HG02588 (cell line): ENCODE measurements at regions not wholly inside any gene's neighbourhood (a gene's known extent, or its start where the extent isn't known, plus 50 kb on each side); places are given as distances from the start of the nearest gene placed in this dataset.
"Not testable (repeated sequence)": the region's sequence is repeated elsewhere in the genome, so short reads cannot be mapped to it uniquely, and the experiment has no call there.

Experiments
- ATAC-seq: cut with Tn5 transposase; IDR thresholded peaks from one replicate; pipeline ENCODE4 v1.9.1; 2021; ENCODE audit warnings: mild to moderate bottlenecking, moderate library complexity; ENCODE audit not compliant: unreplicated experiment

- ATAC-seq, result no peak
Measured at GRCh38 chr14:22218728-22219127, 370.3 kb downstream of the DAD1 start.

- ATAC-seq, result no peak
Measured at GRCh38 chr14:22213120-22213519, 375.9 kb downstream of the DAD1 start.

DNA sequence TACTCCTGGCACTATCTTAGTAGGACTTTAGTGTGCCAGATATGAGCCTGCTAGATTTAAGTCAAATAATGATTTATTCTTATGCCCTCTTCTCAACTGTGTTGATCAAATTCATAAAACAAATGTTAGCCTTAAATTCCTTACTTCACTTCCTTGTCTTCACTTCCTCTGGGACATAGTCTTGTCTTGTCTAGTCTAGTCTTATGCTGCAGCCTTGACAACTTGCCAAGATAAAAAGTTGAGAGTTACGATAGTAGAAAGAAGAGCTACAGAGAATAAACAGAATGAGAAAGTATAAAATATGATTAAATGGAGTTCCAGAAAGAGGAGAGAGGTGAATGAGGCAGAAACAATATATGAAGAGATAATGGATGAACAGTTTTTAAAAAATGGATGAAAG lies 378.1 kb downstream of the DAD1 start:
- ATAC-seq, result no peak

- no peak for ATAC-seq
Measured at GRCh38 chr14:22210026-22210425, 379.0 kb downstream of the DAD1 start.

GRCh38 chr14:22203036-22203435 lies 386.0 kb downstream of the DAD1 start:
- no peak for ATAC-seq

GRCh38 chr14:22202313-22202712 lies 386.7 kb downstream of the DAD1 start:
- no peak for ATAC-seq

- no peak for ATAC-seq
Measured at GRCh38 chr14:22200977-22201605, 387.9 kb downstream of the DAD1 start.

GRCh38 chr14:22200131-22200530 lies 388.9 kb downstream of the DAD1 start:
- not testable (repeated sequence) for ATAC-seq

DNA sequence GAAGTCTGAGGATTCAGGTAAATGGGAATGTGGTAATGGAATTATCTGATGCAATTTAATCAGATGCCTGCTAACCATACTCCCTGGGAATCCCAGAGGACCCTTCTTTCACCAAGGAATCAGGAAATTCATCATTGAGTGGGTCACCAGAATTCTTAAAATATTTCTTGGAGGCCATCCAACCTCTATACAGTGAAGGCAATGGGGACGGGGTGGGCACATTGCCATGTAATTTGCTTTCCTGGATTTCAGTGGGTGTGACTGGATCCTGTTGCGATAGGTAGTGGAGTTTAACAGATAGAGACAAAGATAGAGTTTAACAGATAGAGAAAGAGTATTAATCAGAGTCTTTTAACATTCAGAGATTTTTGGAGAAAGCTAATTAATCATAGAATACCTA lies 394.4 kb downstream of the DAD1 start:
- ATAC-seq, result no peak

DNA sequence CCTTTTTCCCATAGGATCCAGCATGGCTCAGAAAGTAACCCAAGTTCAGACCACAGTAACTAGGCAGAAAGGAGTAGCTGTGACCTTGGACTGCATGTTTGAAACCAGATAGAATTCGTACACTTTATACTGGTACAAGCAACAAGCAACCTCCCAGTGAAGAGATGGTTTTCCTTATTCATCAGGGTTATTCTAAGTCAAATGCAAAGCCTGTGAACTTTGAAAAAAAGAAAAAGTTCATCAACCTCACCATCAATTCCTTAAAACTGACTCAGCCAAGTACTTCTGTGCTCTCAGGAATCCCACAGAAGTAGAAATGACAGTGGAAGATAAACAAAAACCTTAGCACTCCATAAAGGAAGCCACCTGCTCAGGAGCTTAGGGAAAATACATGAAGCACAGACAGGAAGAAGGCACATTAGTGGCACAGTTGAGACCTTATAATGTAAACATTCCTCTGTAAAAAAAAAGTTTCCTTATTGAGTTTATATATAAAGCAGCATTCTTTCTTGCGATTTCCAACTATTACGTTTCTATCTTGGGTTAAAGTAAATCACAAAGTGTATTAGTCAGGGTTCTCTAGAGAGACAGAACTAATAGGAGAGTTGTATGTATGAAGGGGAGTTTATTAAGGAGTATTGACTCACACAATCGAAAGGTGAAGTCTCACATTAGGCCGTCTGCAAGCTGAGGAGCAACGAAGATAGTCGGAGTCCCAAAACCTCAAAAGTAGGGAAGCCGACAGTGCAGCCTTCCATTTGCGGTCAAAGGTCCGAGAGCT lies 398.4 kb downstream of the DAD1 start:
- no peak for ATAC-seq

- ATAC-seq, result no peak
Measured at GRCh38 chr14:22189881-22190280, 399.1 kb downstream of the DAD1 start.

DNA sequence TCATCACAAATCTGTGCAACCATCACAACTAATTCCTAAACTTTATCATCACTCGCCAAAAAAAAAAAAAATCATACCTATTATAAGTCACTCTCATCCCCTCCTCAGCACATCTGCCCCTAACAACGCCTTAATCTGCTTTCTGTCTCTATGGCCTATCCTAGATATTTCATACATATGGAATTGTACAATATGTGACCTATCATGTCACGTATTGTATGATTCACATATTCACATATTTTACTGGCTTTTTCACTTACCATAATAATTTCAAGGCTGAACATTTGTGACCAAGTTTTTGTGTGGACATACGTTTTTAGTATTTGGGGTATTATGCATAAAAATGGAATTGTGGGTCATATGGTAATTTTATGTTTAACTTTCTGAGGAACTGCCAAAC lies 400.7 kb downstream of the DAD1 start:
- ATAC-seq, result no peak

DNA sequence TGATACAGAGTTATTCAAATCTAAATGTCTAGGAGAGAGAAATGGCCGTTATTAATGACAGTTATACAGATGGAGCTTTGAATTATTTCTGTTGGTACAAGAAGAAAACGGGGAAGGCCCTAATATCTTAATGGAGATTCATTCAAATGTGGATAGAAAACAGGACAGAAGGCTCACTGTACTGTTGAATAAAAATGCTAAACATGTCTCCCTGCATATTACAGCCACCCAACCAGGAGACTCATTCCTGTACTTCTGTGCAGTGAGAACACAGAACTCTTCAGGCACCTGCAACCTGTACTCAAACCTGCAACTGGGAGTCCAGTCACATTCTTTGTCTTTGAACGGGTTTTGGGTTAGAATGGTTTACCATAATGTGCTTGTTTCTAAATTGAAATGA lies 403.2 kb downstream of the DAD1 start:
- ATAC-seq, result no peak

DNA sequence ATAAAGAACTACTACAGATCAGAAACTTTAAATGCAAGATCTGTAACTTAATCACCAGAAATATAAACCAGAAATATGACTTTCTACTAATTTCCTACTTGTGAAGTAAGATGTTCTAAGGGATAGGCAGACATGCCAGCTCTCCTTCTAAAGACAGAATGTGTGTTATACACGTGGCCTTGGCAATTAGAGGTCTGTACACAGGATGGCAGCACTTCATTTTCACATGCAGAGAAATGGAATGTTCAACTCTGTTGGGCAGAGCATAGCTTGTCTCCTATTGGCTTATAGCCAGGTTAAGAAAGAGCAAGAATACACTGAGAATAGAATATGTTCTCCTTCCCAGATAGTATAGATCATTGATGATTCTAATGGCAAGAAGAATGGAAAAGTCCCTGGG lies 403.8 kb downstream of the DAD1 start:
- ATAC-seq, result no peak

DNA sequence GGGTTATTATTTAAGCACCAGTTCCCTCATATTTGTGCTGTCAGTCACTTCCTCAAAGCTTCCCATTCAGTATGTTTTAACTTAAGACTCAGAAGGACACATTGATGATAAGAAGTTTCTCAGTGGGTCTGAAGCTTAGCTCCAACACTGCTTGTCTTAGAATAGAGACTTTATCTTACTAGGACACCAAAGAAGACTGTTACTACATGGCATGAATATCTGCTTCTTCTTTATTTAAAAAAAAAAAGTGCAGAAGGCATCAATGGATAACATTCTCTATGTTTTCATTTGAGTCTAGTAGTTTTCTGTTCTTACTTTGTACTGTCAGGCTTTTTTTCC lies 404.2 kb downstream of the DAD1 start:
- no peak for ATAC-seq

- ATAC-seq, result no peak
Measured at GRCh38 chr14:22184157-22184829, 404.7 kb downstream of the DAD1 start.

- ATAC-seq, result no peak
Measured at GRCh38 chr14:22180045-22180444, 409.0 kb downstream of the DAD1 start.

DNA sequence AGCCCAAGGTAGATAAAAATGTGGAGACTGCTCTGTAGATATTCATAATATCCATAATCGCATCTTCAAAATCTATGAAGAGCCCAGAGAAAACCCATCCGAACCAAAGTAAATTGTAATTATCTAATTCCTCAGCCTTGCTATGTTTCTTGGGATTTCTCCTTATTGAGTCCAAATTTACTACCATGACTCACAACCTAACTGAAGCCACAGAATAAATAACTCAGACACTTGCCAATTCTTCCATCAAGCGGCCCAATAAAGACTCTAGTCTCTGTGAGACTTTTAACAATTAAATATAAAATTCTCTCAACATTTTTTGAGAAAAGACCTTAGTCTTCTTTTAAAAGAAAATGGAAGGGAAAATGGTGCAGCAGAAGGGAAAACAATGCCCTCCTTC lies 409.8 kb downstream of the DAD1 start:
- no peak for ATAC-seq

GRCh38 chr14:22178333-22178839 lies 410.6 kb downstream of the DAD1 start:
- no peak for ATAC-seq

DNA sequence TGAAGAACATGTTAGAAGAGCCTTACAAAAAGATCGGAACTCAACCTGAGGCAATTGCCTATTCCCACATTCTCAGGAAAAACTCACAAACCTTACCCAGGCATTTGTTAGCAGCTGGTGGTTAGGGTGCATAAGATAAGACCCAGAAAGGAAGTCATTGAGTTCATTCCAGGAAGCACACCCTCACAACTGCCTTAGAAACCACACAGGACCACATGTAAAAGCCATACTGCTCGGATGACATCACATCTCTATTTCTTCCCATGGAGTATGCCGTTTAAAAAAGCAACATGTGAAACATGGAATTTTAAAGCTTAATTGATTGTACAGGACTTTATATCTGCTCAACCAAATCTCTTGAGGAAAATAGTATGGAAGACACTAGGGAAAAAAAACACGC lies 411.2 kb downstream of the DAD1 start:
- ATAC-seq, result no peak

DNA sequence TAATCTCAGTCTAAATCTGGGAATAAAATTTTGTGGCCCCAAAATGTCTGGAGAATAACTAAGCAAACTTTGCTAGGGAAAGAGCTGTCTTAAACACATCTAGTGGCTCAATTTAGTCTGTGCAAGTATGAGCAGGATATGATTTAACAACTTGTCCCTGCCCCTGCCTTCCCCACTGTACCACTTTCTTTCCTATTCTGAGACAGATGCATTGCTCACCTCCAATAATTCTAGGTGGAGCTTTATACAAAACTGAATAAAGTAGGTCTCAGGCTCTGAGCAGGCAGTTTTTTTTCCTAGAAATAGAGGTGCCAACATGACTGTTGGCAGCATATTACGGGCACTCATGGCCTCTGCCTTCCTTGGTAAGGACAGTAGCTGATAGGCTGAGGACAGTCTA lies 412.1 kb downstream of the DAD1 start:
- ATAC-seq, result no peak

GRCh38 chr14:22175278-22175558 lies 413.8 kb downstream of the DAD1 start:
- not testable (repeated sequence) for ATAC-seq
